Ovary (tissue), 3 donors: ENCODE measurements at regions not wholly inside any gene's neighbourhood (a gene's known extent, or its start where the extent isn't known, plus 50 kb on each side); places are given as distances from the start of the nearest gene placed in this dataset.

Source experiments
- EP300 ChIP-seq: sonication (generic); formaldehyde crosslinking; IDR thresholded peaks from one replicate; pipeline ENCODE4 v1.6.1; 2017; ENCODE audit warnings: antibody characterized with exemption
- POLR2A ChIP-seq: fragments of 450-650 bp; IDR thresholded peaks from one replicate; pipeline ENCODE4 v1.6.1; 2017; ENCODE audit warnings: antibody characterized with exemption, mild to moderate bottlenecking, moderate library complexity
- TF ChIP-seq, protein P1 (sequence below), 3 donors: fragments of 450-650 bp in 2 of 3; fragments of 200-600 bp in 1 of 3; IDR thresholded peaks; one replicate each; pipeline versions ENCODE4 v1.5.1 to v1.8.0; 2016 to 2022; ENCODE audit warnings: antibody characterized with exemption in 3 of 3, mild to moderate bottlenecking in 1 of 3
- donor health status: DM: no; HTN: no; CAD: no.

DNA sequence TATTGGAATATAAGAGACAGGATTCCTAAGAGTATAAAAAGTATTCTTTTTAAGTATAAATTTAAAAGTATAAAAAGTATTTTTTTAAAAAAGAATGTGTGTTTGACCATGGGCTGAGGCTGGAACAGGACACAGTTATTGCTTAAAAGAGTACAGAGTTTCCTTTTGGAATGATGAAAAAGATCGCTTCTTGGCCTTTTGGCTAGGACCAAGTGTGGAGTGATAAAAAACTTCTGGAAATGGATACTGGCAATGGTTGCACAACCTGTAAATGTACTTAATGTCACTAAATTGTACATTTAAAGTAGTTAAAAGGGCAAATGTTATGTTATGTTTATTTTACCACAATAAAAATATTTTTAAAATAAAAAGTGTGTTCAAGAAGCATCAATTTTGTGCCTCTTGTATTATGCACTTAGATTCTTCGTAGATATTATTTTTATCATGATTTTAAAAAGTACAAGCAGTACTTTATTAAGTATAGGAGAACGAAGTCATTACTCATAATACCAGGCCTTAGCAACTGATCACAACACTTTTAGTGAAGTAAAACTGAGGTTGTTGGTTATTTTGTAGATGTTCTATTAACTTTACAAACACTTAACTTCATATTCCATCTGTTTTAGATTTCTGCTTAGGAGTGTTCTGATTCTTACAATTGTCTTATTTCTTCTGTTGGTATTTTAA, 389.1 kb upstream of the ZP4 start:
- TF ChIP-seq, protein P1, sequence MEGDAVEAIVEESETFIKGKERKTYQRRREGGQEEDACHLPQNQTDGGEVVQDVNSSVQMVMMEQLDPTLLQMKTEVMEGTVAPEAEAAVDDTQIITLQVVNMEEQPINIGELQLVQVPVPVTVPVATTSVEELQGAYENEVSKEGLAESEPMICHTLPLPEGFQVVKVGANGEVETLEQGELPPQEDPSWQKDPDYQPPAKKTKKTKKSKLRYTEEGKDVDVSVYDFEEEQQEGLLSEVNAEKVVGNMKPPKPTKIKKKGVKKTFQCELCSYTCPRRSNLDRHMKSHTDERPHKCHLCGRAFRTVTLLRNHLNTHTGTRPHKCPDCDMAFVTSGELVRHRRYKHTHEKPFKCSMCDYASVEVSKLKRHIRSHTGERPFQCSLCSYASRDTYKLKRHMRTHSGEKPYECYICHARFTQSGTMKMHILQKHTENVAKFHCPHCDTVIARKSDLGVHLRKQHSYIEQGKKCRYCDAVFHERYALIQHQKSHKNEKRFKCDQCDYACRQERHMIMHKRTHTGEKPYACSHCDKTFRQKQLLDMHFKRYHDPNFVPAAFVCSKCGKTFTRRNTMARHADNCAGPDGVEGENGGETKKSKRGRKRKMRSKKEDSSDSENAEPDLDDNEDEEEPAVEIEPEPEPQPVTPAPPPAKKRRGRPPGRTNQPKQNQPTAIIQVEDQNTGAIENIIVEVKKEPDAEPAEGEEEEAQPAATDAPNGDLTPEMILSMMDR (IDR thresholded peaks at IDR 0.05): no peak
- TF ChIP-seq POLR2A (no peak), EP300 (no peak)
